Left ventricle myocardium inferior (tissue), 1 donor: ENCODE measurements at regions not wholly inside any gene's neighbourhood (a gene's known extent, or its start where the extent isn't known, plus 50 kb on each side); places are given as distances from the start of the nearest gene placed in this dataset.

Experiments
- DNase-seq: peaks from one replicate; pipeline ENCODE4 v3.0.0-alpha.2; 2020
- H3K27ac ChIP-seq: fragments of 200-600 bp; replicated peaks from 2 replicates; pipeline ENCODE4 v1.8.0; 2021
- H3K27me3 ChIP-seq: fragments of 200-600 bp; 2 replicates; pipeline ENCODE4 v1.8.0; 2021; ENCODE audit warnings: low read depth
- H3K36me3 ChIP-seq: fragments of 200-600 bp; 2 replicates; pipeline ENCODE4 v1.8.0; 2021
- H3K4me1 ChIP-seq: fragments of 200-600 bp; 2 replicates; pipeline ENCODE4 v1.8.0; 2021
- H3K4me3 ChIP-seq: fragments of 200-600 bp; 2 replicates; pipeline ENCODE4 v1.8.0; 2021; ENCODE audit warnings: mild to moderate bottlenecking, moderate library complexity
- H3K9me3 ChIP-seq: fragments of 200-600 bp; replicated peaks from 2 replicates; pipeline ENCODE4 v1.8.0; 2021
- CTCF ChIP-seq: fragments of 200-600 bp; IDR thresholded peaks from 2 replicates; pipeline ENCODE4 v1.8.0; 2021; ENCODE audit warnings: antibody characterized with exemption, mild to moderate bottlenecking, borderline replicate concordance
- intact Hi-C: fragments of 100-400 bp; cut with micrococcal nuclease; formaldehyde crosslinking; loops from one replicate; pipeline ENCODE4 v1.11.0; 2022
- donor health status: DM: no; HTN: yes; CAD: no; lungs with severe emphysema.

- Histone ChIP-seq H3K36me3 (no peaks in the 10 kb centered on the region), H3K27me3 (no peaks in the 10 kb centered on the region), H3K4me3 (no peak overlapping the region), H3K4me1 (peaks cover under 1% of the 10 kb centered on the region), H3K9me3 (peaks cover 1% of the 10 kb centered on the region), H3K27ac (no peak overlapping the region)
- TF ChIP-seq CTCF: no peak
- DNase-seq: no peak
- intact Hi-C loops: no loop called here
Observed at GRCh38 chr10:10878963-10879362, 138.7 kb upstream of the CELF2 start.

- no peak for TF ChIP-seq CTCF
- intact Hi-C loops: no loop called here
- Histone ChIP-seq H3K4me1 (peaks cover 6% of the 10 kb centered on the region), H3K36me3 (peaks cover 5% of the 10 kb centered on the region), H3K27ac (no peak overlapping the region), H3K27me3 (no peaks in the 10 kb centered on the region), H3K9me3 (peaks cover 14% of the 10 kb centered on the region), H3K4me3 (no peak overlapping the region)
- no peak for DNase-seq
Observed at GRCh38 chr10:10881117-10881813, 136.4 kb upstream of the CELF2 start.

GRCh38 chr10:10883737-10884136, 133.9 kb upstream of the CELF2 start:
- no peaks in the 10 kb centered on the region for H3K27me3 ChIP-seq
- H3K36me3 ChIP-seq: peaks cover 5% of the 10 kb centered on the region
- H3K4me3 ChIP-seq: no peak overlapping the region
- TF ChIP-seq CTCF: no peak
- H3K4me1 ChIP-seq: peaks cover 17% of the 10 kb centered on the region
- intact Hi-C loops: no loop called here
- no peak for DNase-seq
- H3K9me3 ChIP-seq: peaks cover 14% of the 10 kb centered on the region
- H3K27ac ChIP-seq: no peak overlapping the region

- peak overlapping the region; percentile 69 for H3K27ac ChIP-seq
- H3K27me3 ChIP-seq: no peaks in the 10 kb centered on the region
- intact Hi-C loops: no loop called here
- peak overlapping the region; percentile 7 for H3K4me3 ChIP-seq
- H3K4me1 ChIP-seq: peaks cover 27% of the 10 kb centered on the region
- no peak for DNase-seq
- TF ChIP-seq CTCF: no peak
- peaks cover 14% of the 10 kb centered on the region for H3K9me3 ChIP-seq
- peaks cover 5% of the 10 kb centered on the region for H3K36me3 ChIP-seq
Observed at GRCh38 chr10:10886861-10887531, 130.7 kb upstream of the CELF2 start.

GRCh38 chr10:10891124-10892082, 126.3 kb upstream of the CELF2 start:
- intact Hi-C loops: no loop called here
- no peak overlapping the region for H3K4me3 ChIP-seq
- no peaks in the 10 kb centered on the region for H3K36me3 ChIP-seq
- no peak for DNase-seq
- peaks cover 9% of the 10 kb centered on the region for H3K9me3 ChIP-seq
- H3K27ac ChIP-seq: peak overlapping the region; percentile 60
- peaks cover 29% of the 10 kb centered on the region for H3K4me1 ChIP-seq
- TF ChIP-seq CTCF: no peak
- H3K27me3 ChIP-seq: no peaks in the 10 kb centered on the region
